ENCODE measurements at regions not wholly inside any gene's neighbourhood (a gene's known extent, or its start where the extent isn't known, plus 50 kb on each side); places are given as distances from the start of the nearest gene placed in this dataset.

GRCh38 chr4:162364651-162365050, 200.9 kb upstream of the FSTL5 start:
- H3K9ac ChIP-seq (ENCODE audit: low read length): no peak overlapping the region
- H3F3A ChIP-seq (ENCODE audit: insufficient read depth): no peaks in the 10 kb centered on the region
- H3K4me3 ChIP-seq (ENCODE audit: insufficient read depth, low read length, poor library complexity, severe bottlenecking): no peak overlapping the region

GRCh38 chr4:162360369-162361149, 196.8 kb upstream of the FSTL5 start:
- Histone ChIP-seq H3K27ac (ENCODE audit: low read depth, low read length) (no peak overlapping the region), H3K36me3 (ENCODE audit: low read length) (no peaks in the 10 kb centered on the region), H2AFZ (ENCODE audit: low read depth, low read length, severe bottlenecking) (no peak overlapping the region), H3K9ac (ENCODE audit: low read length) (no peak overlapping the region), H3K9me3 (ENCODE audit: insufficient read depth, low read length) (no peaks in the 10 kb centered on the region), H3F3A (ENCODE audit: insufficient read depth) (no peaks in the 10 kb centered on the region), H4K20me1 (ENCODE audit: low read depth, low read length) (no peaks in the 10 kb centered on the region), H3K9me2 (replicated peaks; ENCODE audit: insufficient read depth, low read length) (no peaks in the 10 kb centered on the region), H3K4me3 (ENCODE audit: insufficient read depth, low read length, poor library complexity, severe bottlenecking) (no peak overlapping the region), H3K27me3 (ENCODE audit: low read length) (no peaks in the 10 kb centered on the region), H3K79me2 (ENCODE audit: insufficient read depth, low read length) (no peaks in the 10 kb centered on the region), H3K4me2 (ENCODE audit: low read depth, low read length, poor library complexity, severe bottlenecking) (no peak overlapping the region)
- TF ChIP-seq, protein P1, sequence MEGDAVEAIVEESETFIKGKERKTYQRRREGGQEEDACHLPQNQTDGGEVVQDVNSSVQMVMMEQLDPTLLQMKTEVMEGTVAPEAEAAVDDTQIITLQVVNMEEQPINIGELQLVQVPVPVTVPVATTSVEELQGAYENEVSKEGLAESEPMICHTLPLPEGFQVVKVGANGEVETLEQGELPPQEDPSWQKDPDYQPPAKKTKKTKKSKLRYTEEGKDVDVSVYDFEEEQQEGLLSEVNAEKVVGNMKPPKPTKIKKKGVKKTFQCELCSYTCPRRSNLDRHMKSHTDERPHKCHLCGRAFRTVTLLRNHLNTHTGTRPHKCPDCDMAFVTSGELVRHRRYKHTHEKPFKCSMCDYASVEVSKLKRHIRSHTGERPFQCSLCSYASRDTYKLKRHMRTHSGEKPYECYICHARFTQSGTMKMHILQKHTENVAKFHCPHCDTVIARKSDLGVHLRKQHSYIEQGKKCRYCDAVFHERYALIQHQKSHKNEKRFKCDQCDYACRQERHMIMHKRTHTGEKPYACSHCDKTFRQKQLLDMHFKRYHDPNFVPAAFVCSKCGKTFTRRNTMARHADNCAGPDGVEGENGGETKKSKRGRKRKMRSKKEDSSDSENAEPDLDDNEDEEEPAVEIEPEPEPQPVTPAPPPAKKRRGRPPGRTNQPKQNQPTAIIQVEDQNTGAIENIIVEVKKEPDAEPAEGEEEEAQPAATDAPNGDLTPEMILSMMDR (IDR thresholded peaks at IDR 0.05; ENCODE audit: insufficient read depth, low read length, poor library complexity, severe bottlenecking): no peak
- no peak for TF ChIP-seq EZH2phosphoT487 (conservative IDR thresholded peaks at IDR 0.05; ENCODE audit: low read length)

More at GRCh38 chr4:162364651-162365050, 200.9 kb upstream of the FSTL5 start:
- no peaks in the 10 kb centered on the region for H3K9me2 ChIP-seq (replicated peaks; ENCODE audit: insufficient read depth, low read length)
- H3K4me2 ChIP-seq (ENCODE audit: low read depth, low read length, poor library complexity, severe bottlenecking): no peak overlapping the region
- no peak overlapping the region for H2AFZ ChIP-seq (ENCODE audit: low read depth, low read length, severe bottlenecking)
- H3K27ac ChIP-seq (ENCODE audit: low read depth, low read length): no peak overlapping the region
- H3K27me3 ChIP-seq (ENCODE audit: low read length): no peaks in the 10 kb centered on the region
- no peaks in the 10 kb centered on the region for H3K9me3 ChIP-seq (ENCODE audit: insufficient read depth, low read length)
- no peaks in the 10 kb centered on the region for H3K36me3 ChIP-seq (ENCODE audit: low read length)
- no peaks in the 10 kb centered on the region for H3K79me2 ChIP-seq (ENCODE audit: insufficient read depth, low read length)
- TF ChIP-seq EZH2phosphoT487 (conservative IDR thresholded peaks at IDR 0.05; ENCODE audit: low read length): no peak
- TF ChIP-seq, protein P1 (IDR thresholded peaks at IDR 0.05; ENCODE audit: insufficient read depth, low read length, poor library complexity, severe bottlenecking): no peak
- H4K20me1 ChIP-seq (ENCODE audit: low read depth, low read length): no peaks in the 10 kb centered on the region

- no peaks in the 10 kb centered on the region for H3K9me2 ChIP-seq (replicated peaks; ENCODE audit: insufficient read depth, low read length)
- H3K79me2 ChIP-seq (ENCODE audit: insufficient read depth, low read length): no peaks in the 10 kb centered on the region
- H3K9ac ChIP-seq (ENCODE audit: low read length): no peak overlapping the region
- no peaks in the 10 kb centered on the region for H3K9me3 ChIP-seq (ENCODE audit: insufficient read depth, low read length)
- H3K27me3 ChIP-seq (ENCODE audit: low read length): no peaks in the 10 kb centered on the region
- H4K20me1 ChIP-seq (ENCODE audit: low read depth, low read length): no peaks in the 10 kb centered on the region
- H2AFZ ChIP-seq (ENCODE audit: low read depth, low read length, severe bottlenecking): no peak overlapping the region
- H3K4me3 ChIP-seq (ENCODE audit: insufficient read depth, low read length, poor library complexity, severe bottlenecking): no peak overlapping the region
- no peaks in the 10 kb centered on the region for H3F3A ChIP-seq (ENCODE audit: insufficient read depth)
- H3K36me3 ChIP-seq (ENCODE audit: low read length): no peaks in the 10 kb centered on the region
- H3K4me2 ChIP-seq (ENCODE audit: low read depth, low read length, poor library complexity, severe bottlenecking): no peak overlapping the region
- H3K27ac ChIP-seq (ENCODE audit: low read depth, low read length): no peak overlapping the region
- TF ChIP-seq EZH2phosphoT487 (conservative IDR thresholded peaks at IDR 0.05; ENCODE audit: low read length): no peak
- TF ChIP-seq, protein P1 (IDR thresholded peaks at IDR 0.05; ENCODE audit: insufficient read depth, low read length, poor library complexity, severe bottlenecking): no peak
These were observed 192.4 kb upstream of the FSTL5 start for GRCh38 chr4:162356181-162356580.

All from SU-DHL-6 (cell line).